NT2/D1 (cell line): ENCODE measurements at regions not wholly inside any gene's neighbourhood (a gene's known extent, or its start where the extent isn't known, plus 50 kb on each side); places are given as distances from the start of the nearest gene placed in this dataset.

Source experiments
- DNase-seq: peaks from one replicate; pipeline ENCODE4 v3.0.0-alpha.2; 2011; ENCODE audit warnings: low read depth, low spot score
- H3K27me3 ChIP-seq: 2 replicates; pipeline ENCODE4 v1.6.0; 2011; ENCODE audit warnings: mild to moderate bottlenecking; ENCODE audit not compliant: insufficient read length, insufficient read depth
- H3K36me3 ChIP-seq: 2 replicates; pipeline ENCODE4 v1.6.1; 2011; ENCODE audit warnings: mild to moderate bottlenecking, low read length, mixed read lengths; ENCODE audit not compliant: insufficient read depth, insufficient read length
- H3K4me1 ChIP-seq: 2 replicates; pipeline ENCODE4 v1.5.1; 2011; ENCODE audit not compliant: insufficient read depth, insufficient read length
- H3K4me3 ChIP-seq: 2 replicates; pipeline ENCODE4 v1.5.1; 2011; ENCODE audit warnings: low read depth; ENCODE audit not compliant: insufficient read length
- H3K9ac ChIP-seq: 2 replicates; pipeline ENCODE4 v1.6.0; 2011; ENCODE audit warnings: low read depth; ENCODE audit not compliant: insufficient read length
- H3K9me3 ChIP-seq: 2 replicates; pipeline ENCODE4 v1.5.1; 2011; ENCODE audit warnings: mild to moderate bottlenecking, low read length; ENCODE audit not compliant: insufficient read depth
- SUZ12 ChIP-seq: IDR thresholded peaks from 2 replicates; pipeline ENCODE4 v1.6.1; 2011; ENCODE audit not compliant: insufficient read length, insufficient read depth; ENCODE audit errors: extremely low read depth
- YY1 ChIP-seq: IDR thresholded peaks from 2 replicates; pipeline ENCODE4 v1.6.1; 2011; ENCODE audit not compliant: insufficient read length, insufficient read depth
- ZNF274 ChIP-seq: IDR thresholded peaks from 2 replicates; pipeline ENCODE4 v1.6.1; 2011; ENCODE audit warnings: mild to moderate bottlenecking, low read depth, low read length

DNA sequence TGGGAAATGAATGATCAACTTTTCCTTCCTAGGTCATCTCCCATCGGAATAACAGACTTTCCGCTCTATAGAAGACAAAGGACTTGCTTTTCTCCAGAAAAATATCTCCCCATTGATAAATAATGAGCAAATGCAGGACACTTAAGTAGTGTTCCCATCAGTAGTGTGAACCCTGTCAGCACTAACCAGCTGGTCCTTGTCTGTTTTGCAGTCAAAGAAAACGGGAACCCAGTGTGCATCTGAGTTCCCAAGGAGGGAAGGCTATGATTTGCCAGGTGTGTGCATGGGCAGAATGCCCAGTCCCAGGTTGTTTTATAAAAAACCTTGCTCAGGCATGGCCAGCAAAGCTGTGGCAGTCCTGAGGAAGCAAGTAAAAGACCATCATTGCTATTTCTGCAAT, 256.5 kb upstream of the HMGA2 start:
- DNase-seq = no peak
- peaks cover 3% of the 10 kb centered on the region for H3K4me1 ChIP-seq
- no peaks in the 10 kb centered on the region for H3K36me3 ChIP-seq
- TF ChIP-seq YY1 (no peak), SUZ12 (no peak), ZNF274 (no peak)
- no peaks in the 10 kb centered on the region for H3K9me3 ChIP-seq
- H3K9ac ChIP-seq = no peak overlapping the region
- H3K4me3 ChIP-seq = no peak overlapping the region
- H3K27me3 ChIP-seq = no peaks in the 10 kb centered on the region

DNA sequence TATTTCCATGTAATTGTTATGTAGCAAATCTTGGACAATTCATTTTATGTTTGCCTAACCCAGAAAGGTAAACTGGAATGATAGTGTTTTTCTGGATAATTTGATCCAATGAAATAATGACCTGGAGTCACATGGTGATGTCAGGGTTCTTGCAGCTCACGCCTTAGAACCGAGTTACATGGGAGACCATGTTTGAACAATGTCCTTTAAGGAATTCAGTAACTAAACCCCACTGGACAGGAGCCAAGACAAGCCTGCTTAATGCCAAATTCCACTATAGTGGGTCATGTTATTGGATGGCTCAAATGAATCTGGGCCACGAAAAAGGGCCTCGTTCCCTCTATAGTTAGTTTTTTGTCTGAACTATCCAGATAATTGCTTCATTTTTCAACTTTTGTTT, 255.8 kb upstream of the HMGA2 start:
- no peak for DNase-seq
- Histone ChIP-seq H3K36me3 (no peaks in the 10 kb centered on the region), H3K9me3 (no peaks in the 10 kb centered on the region; the same call in 1 of the 2 replicates), H3K4me1 (peaks cover 3% of the 10 kb centered on the region), H3K27me3 (no peaks in the 10 kb centered on the region), H3K9ac (no peak overlapping the region), H3K4me3 (no peak overlapping the region)
- TF ChIP-seq SUZ12 = no peak
- no peak for TF ChIP-seq ZNF274
- no peak for TF ChIP-seq YY1

DNA sequence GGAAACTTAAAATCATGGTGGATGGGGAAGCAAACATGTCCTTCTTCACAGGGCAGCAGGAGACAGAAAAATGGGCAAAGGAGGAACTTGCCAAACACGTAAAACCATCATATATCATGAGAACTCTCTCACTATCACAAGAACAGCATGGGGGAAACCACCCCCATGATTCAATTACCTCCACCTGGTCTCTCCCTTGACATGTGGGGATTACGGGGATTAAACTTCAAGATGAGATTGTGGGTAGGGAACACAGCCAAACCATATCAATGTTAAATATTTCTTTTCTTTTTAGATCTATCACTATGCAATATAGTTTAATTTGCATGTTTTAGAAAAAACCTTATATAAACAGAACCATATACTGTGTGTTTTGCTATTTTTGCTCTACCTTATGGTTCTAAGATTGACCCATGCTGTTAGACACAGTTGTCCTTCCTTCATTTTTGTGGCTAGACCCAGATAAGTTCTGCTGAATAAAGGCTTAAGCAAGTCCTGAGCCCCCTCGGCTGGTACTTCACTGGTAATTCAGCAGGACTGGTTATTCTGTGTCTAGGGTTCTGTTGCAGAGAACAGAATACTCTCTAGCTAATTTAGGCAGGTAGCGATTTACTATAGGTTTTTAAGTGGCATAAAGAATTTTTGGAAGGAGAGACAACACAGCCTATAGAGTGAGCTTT, 253.7 kb upstream of the HMGA2 start:
- no peak for DNase-seq
- H3K4me1 ChIP-seq = no peaks in the 10 kb centered on the region
- H3K36me3 ChIP-seq = no peaks in the 10 kb centered on the region
- no peaks in the 10 kb centered on the region for H3K27me3 ChIP-seq
- peaks cover 11% of the 10 kb centered on the region; the same call in 1 of the 2 replicates for H3K9me3 ChIP-seq
- TF ChIP-seq ZNF274 (no peak), SUZ12 (no peak), YY1 (no peak)
- H3K4me3 ChIP-seq = no peak overlapping the region
- no peak overlapping the region for H3K9ac ChIP-seq

DNA sequence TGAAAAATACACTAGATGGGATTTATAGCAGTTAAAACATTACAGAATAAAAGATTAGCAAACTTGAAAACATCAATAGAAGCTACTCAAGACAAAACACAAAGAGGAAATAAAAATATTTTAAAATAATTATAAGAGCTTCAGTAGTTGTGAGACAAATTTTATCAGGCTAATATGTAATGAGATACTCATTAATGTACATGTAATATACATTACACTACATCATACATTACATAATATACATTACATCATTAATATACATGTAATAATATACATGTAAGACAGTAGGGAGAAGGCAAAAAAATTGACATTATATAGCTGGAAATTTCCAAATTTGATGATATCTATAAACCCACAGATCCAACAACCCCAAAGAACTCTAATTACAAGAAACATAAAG, 249.4 kb upstream of the HMGA2 start:
- no peak for TF ChIP-seq ZNF274
- no peak for TF ChIP-seq YY1
- TF ChIP-seq SUZ12 = no peak

DNA sequence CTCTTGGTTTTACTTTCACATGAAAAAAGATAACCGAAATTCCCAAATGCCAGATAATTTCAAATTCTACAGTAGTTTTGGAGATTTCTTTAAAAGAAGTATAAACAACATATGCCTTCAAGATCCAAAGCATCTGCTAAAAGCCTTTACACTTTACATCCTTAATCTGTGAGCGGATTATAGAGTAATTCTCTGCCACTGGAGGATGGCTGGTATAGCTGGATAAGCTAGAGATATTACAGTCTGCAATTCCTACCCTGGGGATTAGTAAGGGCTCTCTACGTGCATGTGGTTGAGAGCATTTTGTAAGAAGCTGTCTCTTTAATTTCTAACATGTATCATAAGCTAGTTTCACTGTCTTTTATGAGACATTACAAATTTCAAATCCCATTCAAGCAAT, 240.3 kb upstream of the HMGA2 start:
- no peaks in the 10 kb centered on the region for H3K36me3 ChIP-seq
- no peaks in the 10 kb centered on the region for H3K4me1 ChIP-seq
- TF ChIP-seq SUZ12 = no peak
- no peak for TF ChIP-seq YY1
- TF ChIP-seq ZNF274 = no peak
- no peak overlapping the region for H3K4me3 ChIP-seq
- H3K27me3 ChIP-seq = no peaks in the 10 kb centered on the region
- no peaks in the 10 kb centered on the region for H3K9me3 ChIP-seq
- H3K9ac ChIP-seq = no peak overlapping the region
- DNase-seq = no peak

More for the DNA sequence above, 249.4 kb upstream of the HMGA2 start:
- peaks cover 11% of the 10 kb centered on the region; the same call in 1 of the 2 replicates for H3K9me3 ChIP-seq
- no peak overlapping the region for H3K4me3 ChIP-seq
- no peaks in the 10 kb centered on the region for H3K27me3 ChIP-seq
- no peaks in the 10 kb centered on the region for H3K36me3 ChIP-seq
- DNase-seq = no peak
- H3K4me1 ChIP-seq = no peaks in the 10 kb centered on the region
- H3K9ac ChIP-seq = no peak overlapping the region

DNA sequence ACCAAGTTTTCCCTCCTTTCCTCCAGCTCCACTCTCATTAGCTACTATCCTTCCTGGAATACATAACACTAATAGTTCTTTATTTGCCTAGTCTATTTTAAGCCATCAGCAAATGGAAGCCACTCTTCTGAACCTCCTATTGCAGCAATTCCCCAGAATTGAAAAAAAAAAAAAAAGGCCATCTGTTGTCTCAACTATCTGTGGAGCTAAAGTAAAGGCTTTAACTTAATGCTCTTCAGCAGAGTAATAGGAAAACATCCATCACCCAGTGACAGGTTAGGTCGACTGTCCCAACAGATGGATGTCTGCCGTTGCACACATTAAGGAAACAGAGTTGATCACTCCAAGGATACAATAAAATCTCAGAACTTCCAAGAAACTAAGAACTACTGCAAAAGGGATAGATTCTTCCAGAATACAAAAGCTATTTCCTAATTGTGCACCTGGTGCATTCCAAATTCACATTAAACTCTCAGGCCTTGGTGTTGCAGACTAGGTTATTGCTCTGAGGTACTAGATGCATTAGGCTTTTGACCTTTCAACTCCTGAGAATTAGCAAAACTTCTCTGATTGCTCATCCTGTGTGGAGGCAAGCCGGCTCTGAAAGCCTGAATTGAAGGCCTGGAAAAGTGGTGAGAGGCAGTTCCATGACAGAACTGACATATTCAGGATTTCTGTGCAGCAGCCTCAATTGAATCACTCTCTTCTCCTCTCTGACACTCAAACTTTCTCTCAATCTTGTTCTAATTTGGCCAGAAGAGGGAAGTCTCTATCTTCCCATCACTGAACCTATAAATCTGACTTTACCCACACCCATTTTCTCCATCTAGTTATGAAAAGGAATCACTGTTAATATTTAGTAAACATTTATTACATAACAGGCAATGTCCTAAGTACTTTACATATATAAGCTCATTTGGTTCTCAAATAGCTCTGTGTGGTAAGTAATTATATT, 238.4 kb upstream of the HMGA2 start:
- Histone ChIP-seq H3K9ac (no peak overlapping the region), H3K36me3 (no peaks in the 10 kb centered on the region), H3K4me1 (no peaks in the 10 kb centered on the region), H3K4me3 (no peak overlapping the region), H3K9me3 (no peaks in the 10 kb centered on the region), H3K27me3 (no peaks in the 10 kb centered on the region)
- DNase-seq = no peak
- TF ChIP-seq SUZ12 = no peak
- TF ChIP-seq YY1 = no peak
- TF ChIP-seq ZNF274 = no peak

DNA sequence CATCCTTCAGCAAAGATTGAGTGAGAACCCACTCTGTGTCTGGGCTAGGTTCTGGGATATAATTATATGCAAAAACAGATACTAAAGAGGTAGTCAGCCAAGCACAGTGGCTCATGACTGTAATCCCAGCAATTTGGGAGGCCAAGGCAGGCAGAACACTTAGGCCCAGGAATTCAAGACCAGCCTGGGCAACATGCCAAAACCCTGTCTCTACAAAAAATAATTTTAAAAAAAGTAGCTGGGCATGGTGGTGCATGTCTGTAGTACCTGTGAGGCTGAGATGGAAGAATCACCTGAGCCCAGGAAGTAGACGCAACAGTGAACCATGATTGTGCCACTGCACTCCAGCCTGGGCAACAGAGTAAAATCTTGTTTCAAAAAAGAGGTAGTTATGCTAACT, 237.5 kb upstream of the HMGA2 start:
- no peak overlapping the region for H3K9ac ChIP-seq
- TF ChIP-seq SUZ12 (no peak), YY1 (no peak), ZNF274 (no peak)
- DNase-seq = no peak
- H3K4me1 ChIP-seq = no peaks in the 10 kb centered on the region
- no peaks in the 10 kb centered on the region for H3K9me3 ChIP-seq
- H3K27me3 ChIP-seq = no peaks in the 10 kb centered on the region
- no peak overlapping the region for H3K4me3 ChIP-seq
- H3K36me3 ChIP-seq = no peaks in the 10 kb centered on the region
